Heart left ventricle (tissue), 16 donors: ENCODE measurements at regions not wholly inside any gene's neighbourhood (a gene's known extent, or its start where the extent isn't known, plus 50 kb on each side); places are given as distances from the start of the nearest gene placed in this dataset.

Experiments
- ATAC-seq, 4 donors: fragments of 200-7000 bp; cut with Tn5 transposase; one replicate each; pipeline ENCODE4 v1.9.1; 2020 to 2022; ENCODE audit warnings: moderate library complexity in 4 of 4, mild to moderate bottlenecking in 3 of 4, moderate number of reproducible peaks in 1 of 4
- DNase-seq, 5 donors: peaks; one replicate each; pipeline ENCODE4 v3.0.0-alpha.2; 2020
- H3K27ac ChIP-seq, 12 donors: fragments of 200-600 bp; sonication (generic) in 4 of 12; one replicate each; pipeline versions ENCODE4 v1.5.0 to v1.8.0; 2016 to 2022; ENCODE audit warnings: mild to moderate bottlenecking in 2 of 12
- H3K27me3 ChIP-seq, 9 donors: fragments of 200-600 bp; sonication (generic) in 2 of 9; one replicate each; pipeline versions ENCODE4 v1.5.1 to v1.8.0; 2016 to 2022; ENCODE audit warnings: mild to moderate bottlenecking in 3 of 9
- H3K36me3 ChIP-seq, 9 donors: fragments of 200-600 bp; sonication (generic) in 2 of 9; one replicate each; pipeline versions ENCODE4 v1.5.0 to v1.8.0; 2018 to 2022; ENCODE audit warnings: mild to moderate bottlenecking in 2 of 9
- H3K4me1 ChIP-seq, 12 donors: fragments of 200-600 bp; sonication (generic) in 4 of 12; one replicate each; pipeline versions ENCODE4 v1.5.0 to v1.8.0; 2016 to 2022; ENCODE audit warnings: mild to moderate bottlenecking in 3 of 12
- H3K4me3 ChIP-seq, 12 donors: fragments of 200-600 bp; sonication (generic) in 4 of 12; one replicate each; pipeline versions ENCODE4 v1.5.0 to v1.8.0; 2017 to 2022; ENCODE audit warnings: mild to moderate bottlenecking in 9 of 12, moderate library complexity in 4 of 12
- H3K9me3 ChIP-seq, 12 donors: fragments of 200-600 bp; sonication (generic) in 4 of 12; one replicate each; pipeline versions ENCODE4 v1.5.0 to v1.8.0; 2016 to 2022; ENCODE audit warnings: mild to moderate bottlenecking in 1 of 12
- POLR2A ChIP-seq, 2 donors: fragments of 450-650 bp; IDR thresholded peaks; one replicate each; pipeline ENCODE4 v1.6.1; 2017; ENCODE audit warnings: antibody characterized with exemption in 2 of 2, mild to moderate bottlenecking in 2 of 2, moderate library complexity in 2 of 2
- WGBS, 4 donors: extraction: QIAGEN DNeasy Blood & Tissue Kit in 2 of 4; methylation state at CpG; one replicate each; pipeline versions ENCODE4 v1.1.5 to v1.1.7; 2013 to 2018; 5-methylcytosine and 5-hydroxymethylcytosine counted together
- intact Hi-C, 10 donors: fragments of 100-400 bp; cut with DNase I; formaldehyde crosslinking; loops; one replicate each; pipeline versions ENCODE4 v1.11.1 to v1.14.2; 2022
- TF ChIP-seq, protein P1 (sequence below), 12 donors: fragments of 200-600 bp; sonication (generic) in 4 of 12; IDR thresholded peaks; one replicate each; pipeline versions ENCODE4 v1.5.0 to v1.8.0; 2018 to 2022; ENCODE audit warnings: antibody characterized with exemption in 12 of 12, mild to moderate bottlenecking in 5 of 12
- donor health status: ischemic (EF 13 %, LVEDD 7.1; RV severe dilation, severe dysfunction).
- donor health status: healthy with polysubstance abuse.
- donor health status: DM: no; HTN: yes; CAD: no.
- donor health status: DM: no; HTN: no; CAD: no.
- donor health status: ischemic (EF 25% LVEDD 6.9; RV normal size, moderate dysfunction).
- donor health status: ischemic (EF 25% LVEDD 5.7; RV mildly dilated, moderate dysfunction).
- donor health status: healthy.
- donor health status: DM: yes; HTN: yes; CAD: no.
- donor health status: ischemic (EF 35%, LVEDD 5.7; RV mildly dilated, moderate dysfunction).
- donor health status: nonischemic (EF 11% LVEDD 7.7; RV severe dilation, severe dysfunction).
- donor health status: DM: yes; HTN: yes; CAD: no.
- donor health status: PGD.
- donor health status: ischemic (EF 29% LVEDD 5.4; RV normal size, mild dysfunction).
- donor health status: nonischemic (EF 23%, LVEDD 6.1; RV moderate dilation, normal function).

GRCh38 chr10:111821871-111822270, 361.7 kb downstream of the GPAM start:
- WGBS, 4 donors: 82 to 84% (median 84%) methylated on average over 2 of the region's 2 CpGs

DNA sequence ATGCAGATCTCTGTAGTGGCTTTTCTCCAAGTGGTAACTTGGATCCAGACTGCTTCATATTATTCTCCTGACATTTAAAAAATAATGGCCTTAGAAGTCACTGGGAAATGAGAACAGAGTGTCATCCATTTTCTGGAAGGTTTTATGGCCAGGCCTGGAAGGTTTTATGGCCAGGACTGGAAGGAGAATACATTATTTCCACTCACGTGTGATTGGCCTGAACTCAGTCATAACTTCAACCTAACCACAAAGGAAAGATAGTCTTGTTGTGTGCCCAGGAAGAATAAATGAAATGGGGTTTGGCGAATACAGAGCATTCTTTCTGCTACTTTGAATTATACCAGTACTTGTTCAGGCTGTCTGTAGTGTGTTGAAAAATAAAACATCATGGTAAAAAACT, 360.9 kb downstream of the GPAM start:
- 70 to 80% (median 75%) methylated on average over 2 of the region's 2 CpGs for WGBS, 4 donors
- H3K9me3 ChIP-seq: no peaks in the 10 kb centered on the region
- H3K27me3 ChIP-seq: no peaks in the 10 kb centered on the region
- no peak overlapping the region for H3K4me3 ChIP-seq
- ATAC-seq: no peak
- H3K27ac ChIP-seq: no peak overlapping the region
- DNase-seq: no peak
- H3K36me3 ChIP-seq: no peaks in the 10 kb centered on the region
- no peaks in the 10 kb centered on the region for H3K4me1 ChIP-seq
- intact Hi-C loops: no loop called here
- TF ChIP-seq, protein P1, sequence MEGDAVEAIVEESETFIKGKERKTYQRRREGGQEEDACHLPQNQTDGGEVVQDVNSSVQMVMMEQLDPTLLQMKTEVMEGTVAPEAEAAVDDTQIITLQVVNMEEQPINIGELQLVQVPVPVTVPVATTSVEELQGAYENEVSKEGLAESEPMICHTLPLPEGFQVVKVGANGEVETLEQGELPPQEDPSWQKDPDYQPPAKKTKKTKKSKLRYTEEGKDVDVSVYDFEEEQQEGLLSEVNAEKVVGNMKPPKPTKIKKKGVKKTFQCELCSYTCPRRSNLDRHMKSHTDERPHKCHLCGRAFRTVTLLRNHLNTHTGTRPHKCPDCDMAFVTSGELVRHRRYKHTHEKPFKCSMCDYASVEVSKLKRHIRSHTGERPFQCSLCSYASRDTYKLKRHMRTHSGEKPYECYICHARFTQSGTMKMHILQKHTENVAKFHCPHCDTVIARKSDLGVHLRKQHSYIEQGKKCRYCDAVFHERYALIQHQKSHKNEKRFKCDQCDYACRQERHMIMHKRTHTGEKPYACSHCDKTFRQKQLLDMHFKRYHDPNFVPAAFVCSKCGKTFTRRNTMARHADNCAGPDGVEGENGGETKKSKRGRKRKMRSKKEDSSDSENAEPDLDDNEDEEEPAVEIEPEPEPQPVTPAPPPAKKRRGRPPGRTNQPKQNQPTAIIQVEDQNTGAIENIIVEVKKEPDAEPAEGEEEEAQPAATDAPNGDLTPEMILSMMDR (IDR thresholded peaks at IDR 0.05): no peak
- TF ChIP-seq POLR2A (IDR thresholded peaks at IDR 0.05): no peak

More at GRCh38 chr10:111821871-111822270, 361.7 kb downstream of the GPAM start:
- Histone ChIP-seq H3K36me3 (no peaks in the 10 kb centered on the region), H3K4me3 (no peak overlapping the region), H3K4me1 (no peaks in the 10 kb centered on the region), H3K9me3 (no peaks in the 10 kb centered on the region), H3K27me3 (no peaks in the 10 kb centered on the region), H3K27ac (no peak overlapping the region)
- TF ChIP-seq POLR2A (IDR thresholded peaks at IDR 0.05): no peak
- TF ChIP-seq, protein P1 (IDR thresholded peaks at IDR 0.05): no peak
- intact Hi-C loops: no loop called here
- DNase-seq (no peak), ATAC-seq (no peak)

GRCh38 chr10:111824128-111824527, 359.4 kb downstream of the GPAM start:
- H3K27ac ChIP-seq: no peak overlapping the region
- H3K4me3 ChIP-seq: no peak overlapping the region
- ATAC-seq (no peak), DNase-seq (no peak)
- no peaks in the 10 kb centered on the region for H3K27me3 ChIP-seq
- H3K36me3 ChIP-seq: no peaks in the 10 kb centered on the region
- intact Hi-C loops: no loop called here
- TF ChIP-seq POLR2A (IDR thresholded peaks at IDR 0.05): no peak
- TF ChIP-seq, protein P1 (IDR thresholded peaks at IDR 0.05): no peak
- 64 to 71% (median 70%) methylated on average over 5 of the region's 5 CpGs for WGBS, 4 donors
- no peaks in the 10 kb centered on the region for H3K9me3 ChIP-seq
- H3K4me1 ChIP-seq: no peaks in the 10 kb centered on the region

GRCh38 chr10:111830359-111830758, 353.2 kb downstream of the GPAM start:
- no peaks in the 10 kb centered on the region for H3K9me3 ChIP-seq
- no peaks in the 10 kb centered on the region for H3K36me3 ChIP-seq
- 70 to 77% (median 73%) methylated on average over 7 of the region's 7 CpGs for WGBS, 4 donors
- ATAC-seq: no peak
- peaks cover 0 to 5% (median 0%) of the 10 kb centered on the region in 12 donors for H3K4me1 ChIP-seq
- H3K27me3 ChIP-seq: peaks cover 0 to 6% (median 0%) of the 10 kb centered on the region in 9 donors
- intact Hi-C loops: no loop called here
- TF ChIP-seq POLR2A (IDR thresholded peaks at IDR 0.05): no peak
- TF ChIP-seq, protein P1 (IDR thresholded peaks at IDR 0.05): no peak
- no peak overlapping the region for H3K4me3 ChIP-seq
- DNase-seq: no peak
- no peak overlapping the region for H3K27ac ChIP-seq
